Loucy (cell line): ENCODE measurements at regions not wholly inside any gene's neighbourhood (a gene's known extent, or its start where the extent isn't known, plus 50 kb on each side); places are given as distances from the start of the nearest gene placed in this dataset.

Experiments used
- H2AFZ ChIP-seq: fragments of 200-600 bp; sonication (generic); 2 replicates; pipeline ENCODE4 v1.6.0; 2016; ENCODE audit warnings: antibody characterized with exemption, mild to moderate bottlenecking, low read length, moderate library complexity
- H3F3A ChIP-seq: fragments of 200-600 bp; 2 replicates; pipeline ENCODE4 v1.6.0; 2016; ENCODE audit warnings: antibody characterized with exemption, low read depth, mild to moderate bottlenecking
- H3K27me3 ChIP-seq: fragments of 200-600 bp; sonication (generic); 2 replicates; pipeline ENCODE4 v1.6.1; 2014; ENCODE audit warnings: low read length, mild to moderate bottlenecking; ENCODE audit not compliant: insufficient read depth, poor library complexity, severe bottlenecking
- H3K36me3 ChIP-seq: fragments of 200-600 bp; sonication (generic); 2 replicates; pipeline ENCODE4 v1.6.1; 2016; ENCODE audit warnings: low read length; ENCODE audit not compliant: insufficient read depth
- H3K4me1 ChIP-seq: fragments of 200-600 bp; sonication (generic); 2 replicates; pipeline ENCODE4 v1.5.1; 2014; ENCODE audit warnings: low read length, mild to moderate bottlenecking; ENCODE audit not compliant: insufficient read depth, poor library complexity, severe bottlenecking
- H3K4me2 ChIP-seq: fragments of 200-600 bp; sonication (generic); 2 replicates; pipeline ENCODE4 v1.6.0; 2014; ENCODE audit warnings: antibody characterized with exemption, low read length, low read depth, mild to moderate bottlenecking; ENCODE audit not compliant: poor library complexity, severe bottlenecking
- H3K4me3 ChIP-seq: fragments of 200-600 bp; sonication (generic); 2 replicates; pipeline ENCODE4 v1.5.1; 2014; ENCODE audit warnings: low read length, mild to moderate bottlenecking, mixed read lengths; ENCODE audit not compliant: poor library complexity, severe bottlenecking
- H3K79me2 ChIP-seq: fragments of 200-600 bp; sonication (generic); 2 replicates; pipeline ENCODE4 v1.6.1; 2014; ENCODE audit warnings: low read length; ENCODE audit not compliant: insufficient read depth
- H3K9ac ChIP-seq: fragments of 200-600 bp; sonication (generic); 2 replicates; pipeline ENCODE4 v1.6.0; 2014; ENCODE audit warnings: mild to moderate bottlenecking, low read depth, low read length, moderate library complexity; ENCODE audit not compliant: poor library complexity, severe bottlenecking
- H3K9me2 ChIP-seq: fragments of 200-600 bp; sonication (generic); replicated peaks from 2 replicates; pipeline ENCODE4 v1.6.1; 2016; ENCODE audit warnings: low read depth, low read length, mixed read lengths
- H3K9me3 ChIP-seq: fragments of 200-600 bp; sonication (generic); 2 replicates; pipeline ENCODE4 v1.6.1; 2014; ENCODE audit warnings: mild to moderate bottlenecking, antibody characterized with exemption, low read length, low read depth; ENCODE audit not compliant: insufficient read depth
- H4K20me1 ChIP-seq: fragments of 200-600 bp; sonication (generic); 2 replicates; pipeline ENCODE4 v1.6.0; 2014; ENCODE audit warnings: antibody characterized with exemption, low read length, mild to moderate bottlenecking; ENCODE audit not compliant: insufficient read depth, poor library complexity, severe bottlenecking
- CTCF ChIP-seq: fragments of 200-600 bp; sonication (generic); conservative IDR thresholded peaks from 2 replicates; pipeline ENCODE4 v1.5.1; 2014; ENCODE audit warnings: mild to moderate bottlenecking, antibody characterized with exemption, low read length
- EZH2phosphoT487 ChIP-seq: fragments of 200-600 bp; IDR thresholded peaks from 2 replicates; pipeline ENCODE4 v1.6.1; 2018; ENCODE audit warnings: antibody characterized with exemption, mild to moderate bottlenecking, moderate library complexity, borderline replicate concordance

- no peaks in the 10 kb centered on the region for H3K27me3 ChIP-seq
- no peaks in the 10 kb centered on the region for H3F3A ChIP-seq
- no peaks in the 10 kb centered on the region for H3K79me2 ChIP-seq
- no peaks in the 10 kb centered on the region for H3K36me3 ChIP-seq
- no peak overlapping the region for H3K4me3 ChIP-seq
- no peak for TF ChIP-seq CTCF
- no peak for TF ChIP-seq EZH2phosphoT487
- no peaks in the 10 kb centered on the region for H3K4me1 ChIP-seq
- H3K9ac ChIP-seq, result no peak overlapping the region
- no peak overlapping the region for H3K4me2 ChIP-seq
- no peaks in the 10 kb centered on the region for H3K9me3 ChIP-seq
- no peaks in the 10 kb centered on the region for H4K20me1 ChIP-seq
- no peak overlapping the region for H2AFZ ChIP-seq
- H3K9me2 ChIP-seq, result 0 out of 2 replicates have a peak, but pooled peaks cover 4% of the 10 kb centered on the region
Measured at GRCh38 chr15:29331669-29332068, 62.0 kb upstream of the NSMCE3 start.

GRCh38 chr15:29331071-29331470 lies 61.4 kb upstream of the NSMCE3 start:
- Histone ChIP-seq H3K4me1 (no peaks in the 10 kb centered on the region), H3K36me3 (no peaks in the 10 kb centered on the region), H3K4me2 (no peak overlapping the region), H2AFZ (no peak overlapping the region), H3F3A (no peaks in the 10 kb centered on the region), H3K79me2 (no peaks in the 10 kb centered on the region), H3K9me3 (no peaks in the 10 kb centered on the region), H3K9ac (no peak overlapping the region), H3K27me3 (no peaks in the 10 kb centered on the region), H3K9me2 (0 out of 2 replicates have a peak, but pooled peaks cover 4% of the 10 kb centered on the region), H4K20me1 (no peaks in the 10 kb centered on the region), H3K4me3 (no peak overlapping the region)
- TF ChIP-seq EZH2phosphoT487 (no peak), CTCF (no peak)

GRCh38 chr15:29324746-29325145 lies 55.1 kb upstream of the NSMCE3 start:
- H3K9ac ChIP-seq, result no peak overlapping the region
- H2AFZ ChIP-seq, result no peak overlapping the region
- no peaks in the 10 kb centered on the region for H3K27me3 ChIP-seq
- no peaks in the 10 kb centered on the region for H3F3A ChIP-seq
- H3K4me1 ChIP-seq, result no peaks in the 10 kb centered on the region
- H3K79me2 ChIP-seq, result no peaks in the 10 kb centered on the region
- 0 out of 2 replicates have a peak, but pooled peaks cover 4% of the 10 kb centered on the region for H3K9me2 ChIP-seq
- H4K20me1 ChIP-seq, result no peaks in the 10 kb centered on the region
- no peaks in the 10 kb centered on the region for H3K36me3 ChIP-seq
- H3K9me3 ChIP-seq, result no peaks in the 10 kb centered on the region
- no peak overlapping the region for H3K4me2 ChIP-seq
- no peak for TF ChIP-seq EZH2phosphoT487
- TF ChIP-seq CTCF, result no peak
- no peak overlapping the region for H3K4me3 ChIP-seq
